ENCODE measurements at regions not wholly inside any gene's neighbourhood (a gene's known extent, or its start where the extent isn't known, plus 50 kb on each side); places are given as distances from the start of the nearest gene placed in this dataset.

DNA sequence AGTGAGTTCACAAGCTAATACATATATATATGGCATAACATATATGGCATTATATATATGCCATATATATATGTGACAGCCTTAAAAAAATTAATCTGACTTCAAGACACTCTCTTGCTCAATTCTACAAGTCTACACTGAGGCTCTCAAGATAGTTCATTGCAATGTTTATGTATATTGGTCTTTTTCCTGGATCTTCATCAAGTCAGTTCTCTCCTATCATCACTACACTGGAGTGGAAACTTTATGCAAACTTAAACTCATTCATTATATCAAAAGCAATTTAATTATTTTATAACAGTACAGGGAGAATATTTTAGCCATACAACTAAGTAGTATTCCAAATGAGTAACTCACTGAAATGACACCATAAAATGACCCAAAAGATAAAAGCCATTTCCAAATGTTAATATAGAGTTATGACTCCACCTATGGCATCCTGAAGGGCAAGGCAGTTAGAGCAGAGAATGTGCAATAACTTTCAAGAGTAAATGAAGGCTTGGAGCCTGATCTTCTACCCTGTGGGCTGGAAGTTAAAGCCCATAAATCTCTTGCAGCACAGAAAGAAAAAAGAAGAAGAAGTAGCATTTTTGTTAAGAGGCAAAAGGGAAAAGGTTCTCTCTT is 176.3 kb upstream of the SLIT2 start:
- Histone ChIP-seq H3K4me3 (ENCODE audit: low read depth in 2 of 2, low read length in 1 of 2) (no peak overlapping the region), H2AFZ (ENCODE audit: low read depth) (no peak overlapping the region), H3K4me2 (no peak overlapping the region), H3F3A (replicated peaks; ENCODE audit: insufficient read depth) (peaks cover 3% of the 10 kb centered on the region), H3K9ac (no peak overlapping the region), H4K20me1 (ENCODE audit: insufficient read depth) (no peaks in the 10 kb centered on the region), H3K27ac (ENCODE audit: low read depth in 2 of 2, low read length in 1 of 2) (no peak overlapping the region), H3K27me3 (ENCODE audit: insufficient read depth) (no peaks in the 10 kb centered on the region), H3K36me3 (replicated peaks in 1 of 2; ENCODE audit: control insufficient read depth in 1 of 2, insufficient read depth in 2 of 2, low read length in 1 of 2) (no peaks in the 10 kb centered on the region), H3K79me2 (ENCODE audit: insufficient read depth) (no peaks in the 10 kb centered on the region), H3K9me2 (no peaks in the 10 kb centered on the region), H3K4me1 (ENCODE audit: control insufficient read depth in 1 of 2, insufficient read depth in 2 of 2, low read depth in 1 of 2, low read length in 1 of 2) (no peaks in the 10 kb centered on the region), H3K9me3 (no peaks in the 10 kb centered on the region)
- no peak for DNase-seq
- POLR2A ChIA-PET = no interaction called here
- no peak for TF ChIP-seq RXRA (IDR thresholded peaks at IDR 0.05; ENCODE audit: borderline replicate concordance, low read depth)
- TF ChIP-seq RAD21 (IDR thresholded peaks at IDR 0.05; ENCODE audit: low read length) = peak; percentile 50
- no peak for TF ChIP-seq POLR2AphosphoS5 (IDR thresholded peaks at IDR 0.05; ENCODE audit: low read depth, low read length)
- TF ChIP-seq SMC3 (IDR thresholded peaks at IDR 0.05; ENCODE audit: low read depth, low read length) = peak; percentile 25; the same call in 1 of the 2 replicates
- TF ChIP-seq CHD2 (IDR thresholded peaks at IDR 0.05; ENCODE audit: low read length, partially characterized antibody) = no peak
- TF ChIP-seq, protein P1, sequence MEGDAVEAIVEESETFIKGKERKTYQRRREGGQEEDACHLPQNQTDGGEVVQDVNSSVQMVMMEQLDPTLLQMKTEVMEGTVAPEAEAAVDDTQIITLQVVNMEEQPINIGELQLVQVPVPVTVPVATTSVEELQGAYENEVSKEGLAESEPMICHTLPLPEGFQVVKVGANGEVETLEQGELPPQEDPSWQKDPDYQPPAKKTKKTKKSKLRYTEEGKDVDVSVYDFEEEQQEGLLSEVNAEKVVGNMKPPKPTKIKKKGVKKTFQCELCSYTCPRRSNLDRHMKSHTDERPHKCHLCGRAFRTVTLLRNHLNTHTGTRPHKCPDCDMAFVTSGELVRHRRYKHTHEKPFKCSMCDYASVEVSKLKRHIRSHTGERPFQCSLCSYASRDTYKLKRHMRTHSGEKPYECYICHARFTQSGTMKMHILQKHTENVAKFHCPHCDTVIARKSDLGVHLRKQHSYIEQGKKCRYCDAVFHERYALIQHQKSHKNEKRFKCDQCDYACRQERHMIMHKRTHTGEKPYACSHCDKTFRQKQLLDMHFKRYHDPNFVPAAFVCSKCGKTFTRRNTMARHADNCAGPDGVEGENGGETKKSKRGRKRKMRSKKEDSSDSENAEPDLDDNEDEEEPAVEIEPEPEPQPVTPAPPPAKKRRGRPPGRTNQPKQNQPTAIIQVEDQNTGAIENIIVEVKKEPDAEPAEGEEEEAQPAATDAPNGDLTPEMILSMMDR (IDR thresholded peaks at IDR 0.05) = peak; percentile 30
- CTCF ChIA-PET = interaction anchor here (0.7 kb wide), 1 partner anchor 10 kb away, joined by 3 read pairs; no protein-coding TSS in a partner anchor

DNA sequence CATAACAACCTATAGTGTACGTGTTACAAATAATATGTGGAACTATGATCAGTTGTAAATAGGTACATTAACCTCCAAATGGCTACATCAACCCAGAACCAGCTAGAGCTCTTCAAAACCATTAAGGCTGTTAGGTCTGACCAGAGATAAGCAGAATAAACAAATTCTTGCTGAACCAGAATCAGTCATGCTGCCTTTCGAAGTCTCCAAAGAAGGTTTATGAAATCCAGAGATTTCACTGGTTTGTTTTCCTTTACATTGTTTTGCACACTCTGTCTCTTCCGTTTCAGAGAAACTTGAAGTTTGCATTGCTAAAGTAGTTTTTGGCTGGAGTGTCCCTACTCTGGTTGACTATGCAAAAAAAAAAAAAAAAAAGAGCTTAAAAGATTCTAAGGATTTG is 177.3 kb upstream of the SLIT2 start:
- Histone ChIP-seq H3K4me1 (ENCODE audit: control insufficient read depth in 1 of 2, insufficient read depth in 2 of 2, low read depth in 1 of 2, low read length in 1 of 2) (no peaks in the 10 kb centered on the region), H3F3A (replicated peaks; ENCODE audit: insufficient read depth) (peaks cover 3% of the 10 kb centered on the region), H3K9me3 (no peaks in the 10 kb centered on the region), H3K9me2 (no peaks in the 10 kb centered on the region), H3K27me3 (ENCODE audit: insufficient read depth) (no peaks in the 10 kb centered on the region), H3K36me3 (replicated peaks in 1 of 2; ENCODE audit: control insufficient read depth in 1 of 2, insufficient read depth in 2 of 2, low read length in 1 of 2) (no peaks in the 10 kb centered on the region), H3K27ac (ENCODE audit: low read depth in 2 of 2, low read length in 1 of 2) (no peak overlapping the region), H3K4me2 (no peak overlapping the region), H3K79me2 (ENCODE audit: insufficient read depth) (no peaks in the 10 kb centered on the region), H4K20me1 (ENCODE audit: insufficient read depth) (no peaks in the 10 kb centered on the region), H3K9ac (no peak overlapping the region), H3K4me3 (ENCODE audit: low read depth in 2 of 2, low read length in 1 of 2) (no peak overlapping the region), H2AFZ (ENCODE audit: low read depth) (no peak overlapping the region)
- POLR2A ChIA-PET = no interaction called here
- no peak for DNase-seq
- CTCF ChIA-PET = interaction anchor here (0.7 to 1.2 kb wide), 2 partner anchors 20 to 497 kb away, joined by 3 read pairs; no protein-coding TSS in a partner anchor
- 81% methylated on average over 3 of the region's 3 CpGs for WGBS (ENCODE audit: low lambda C conversion rate)
- TF ChIP-seq, protein P2, sequence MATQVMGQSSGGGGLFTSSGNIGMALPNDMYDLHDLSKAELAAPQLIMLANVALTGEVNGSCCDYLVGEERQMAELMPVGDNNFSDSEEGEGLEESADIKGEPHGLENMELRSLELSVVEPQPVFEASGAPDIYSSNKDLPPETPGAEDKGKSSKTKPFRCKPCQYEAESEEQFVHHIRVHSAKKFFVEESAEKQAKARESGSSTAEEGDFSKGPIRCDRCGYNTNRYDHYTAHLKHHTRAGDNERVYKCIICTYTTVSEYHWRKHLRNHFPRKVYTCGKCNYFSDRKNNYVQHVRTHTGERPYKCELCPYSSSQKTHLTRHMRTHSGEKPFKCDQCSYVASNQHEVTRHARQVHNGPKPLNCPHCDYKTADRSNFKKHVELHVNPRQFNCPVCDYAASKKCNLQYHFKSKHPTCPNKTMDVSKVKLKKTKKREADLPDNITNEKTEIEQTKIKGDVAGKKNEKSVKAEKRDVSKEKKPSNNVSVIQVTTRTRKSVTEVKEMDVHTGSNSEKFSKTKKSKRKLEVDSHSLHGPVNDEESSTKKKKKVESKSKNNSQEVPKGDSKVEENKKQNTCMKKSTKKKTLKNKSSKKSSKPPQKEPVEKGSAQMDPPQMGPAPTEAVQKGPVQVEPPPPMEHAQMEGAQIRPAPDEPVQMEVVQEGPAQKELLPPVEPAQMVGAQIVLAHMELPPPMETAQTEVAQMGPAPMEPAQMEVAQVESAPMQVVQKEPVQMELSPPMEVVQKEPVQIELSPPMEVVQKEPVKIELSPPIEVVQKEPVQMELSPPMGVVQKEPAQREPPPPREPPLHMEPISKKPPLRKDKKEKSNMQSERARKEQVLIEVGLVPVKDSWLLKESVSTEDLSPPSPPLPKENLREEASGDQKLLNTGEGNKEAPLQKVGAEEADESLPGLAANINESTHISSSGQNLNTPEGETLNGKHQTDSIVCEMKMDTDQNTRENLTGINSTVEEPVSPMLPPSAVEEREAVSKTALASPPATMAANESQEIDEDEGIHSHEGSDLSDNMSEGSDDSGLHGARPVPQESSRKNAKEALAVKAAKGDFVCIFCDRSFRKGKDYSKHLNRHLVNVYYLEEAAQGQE (IDR thresholded peaks at IDR 0.05; ENCODE audit: low read depth, low read length) = no peak
- TF ChIP-seq SIN3A (IDR thresholded peaks at IDR 0.05; ENCODE audit: borderline replicate concordance, low read depth, low read length) = no peak
- TF ChIP-seq, protein P3, sequence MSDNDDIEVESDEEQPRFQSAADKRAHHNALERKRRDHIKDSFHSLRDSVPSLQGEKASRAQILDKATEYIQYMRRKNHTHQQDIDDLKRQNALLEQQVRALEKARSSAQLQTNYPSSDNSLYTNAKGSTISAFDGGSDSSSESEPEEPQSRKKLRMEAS (IDR thresholded peaks at IDR 0.05; ENCODE audit: low read depth) = no peak
- TF ChIP-seq, protein P4, sequence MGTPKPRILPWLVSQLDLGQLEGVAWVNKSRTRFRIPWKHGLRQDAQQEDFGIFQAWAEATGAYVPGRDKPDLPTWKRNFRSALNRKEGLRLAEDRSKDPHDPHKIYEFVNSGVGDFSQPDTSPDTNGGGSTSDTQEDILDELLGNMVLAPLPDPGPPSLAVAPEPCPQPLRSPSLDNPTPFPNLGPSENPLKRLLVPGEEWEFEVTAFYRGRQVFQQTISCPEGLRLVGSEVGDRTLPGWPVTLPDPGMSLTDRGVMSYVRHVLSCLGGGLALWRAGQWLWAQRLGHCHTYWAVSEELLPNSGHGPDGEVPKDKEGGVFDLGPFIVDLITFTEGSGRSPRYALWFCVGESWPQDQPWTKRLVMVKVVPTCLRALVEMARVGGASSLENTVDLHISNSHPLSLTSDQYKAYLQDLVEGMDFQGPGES (IDR thresholded peaks at IDR 0.05; ENCODE audit: low read depth, low read length) = no peak
- no peak for TF ChIP-seq NRF1 (IDR thresholded peaks at IDR 0.05; ENCODE audit: low read depth, low read length)
- no peak for TF ChIP-seq RFX5 (IDR thresholded peaks at IDR 0.05; ENCODE audit: low read length)
- no peak for TF ChIP-seq JUND (IDR thresholded peaks at IDR 0.05)
- TF ChIP-seq, protein P1 (IDR thresholded peaks at IDR 0.05) = no peak
- TF ChIP-seq FOXM1 (IDR thresholded peaks at IDR 0.05; ENCODE audit: low read depth) = no peak
- TF ChIP-seq NFIC (IDR thresholded peaks at IDR 0.05; ENCODE audit: borderline replicate concordance) = no peak
- no peak for TF ChIP-seq TEAD4 (IDR thresholded peaks at IDR 0.05; ENCODE audit: borderline replicate concordance, insufficient read depth)
- TF ChIP-seq SMC3 (IDR thresholded peaks at IDR 0.05; ENCODE audit: low read depth, low read length) = no peak
- no peak for TF ChIP-seq FOSL2 (IDR thresholded peaks at IDR 0.05; ENCODE audit: borderline replicate concordance, low read depth)
- TF ChIP-seq RXRA (IDR thresholded peaks at IDR 0.05; ENCODE audit: borderline replicate concordance, low read depth) = no peak
- TF ChIP-seq MEF2A (IDR thresholded peaks at IDR 0.05; ENCODE audit: borderline replicate concordance, low read depth) = no peak
- TF ChIP-seq ELF1 (IDR thresholded peaks at IDR 0.05) = no peak

All from SK-N-SH (cell line).